ENCODE measurements at regions not wholly inside any gene's neighbourhood (a gene's known extent, or its start where the extent isn't known, plus 50 kb on each side); places are given as distances from the start of the nearest gene placed in this dataset.

- Mint-ChIP-seq H3K36me3 (ENCODE audit: low read depth) (no peaks in the 10 kb centered on the region), H3K27ac (no peak overlapping the region), H3K4me1 (ENCODE audit: low read depth) (no peaks in the 10 kb centered on the region), H3K27me3 (ENCODE audit: low read depth) (peaks cover 10% of the 10 kb centered on the region), H3K9me3 (no peaks in the 10 kb centered on the region), H3K4me3 (no peak overlapping the region)
- DNase-seq (ENCODE audit: low spot score), result no peak
Measured at GRCh38 chr12:76611533-76611932, 52.0 kb upstream of the OSBPL8 start.

- Mint-ChIP-seq H3K9me3 (no peaks in the 10 kb centered on the region), H3K36me3 (ENCODE audit: low read depth) (no peaks in the 10 kb centered on the region), H3K27me3 (ENCODE audit: low read depth) (peaks cover 13% of the 10 kb centered on the region), H3K4me3 (no peak overlapping the region), H3K27ac (no peak overlapping the region), H3K4me1 (ENCODE audit: low read depth) (no peaks in the 10 kb centered on the region)
- DNase-seq (ENCODE audit: low spot score), result no peak
Measured at GRCh38 chr12:76614364-76614763, 54.8 kb upstream of the OSBPL8 start.

GRCh38 chr12:76618031-76618430, 58.5 kb upstream of the OSBPL8 start:
- Mint-ChIP-seq H3K4me1 (ENCODE audit: low read depth) (peaks cover 4% of the 10 kb centered on the region), H3K9me3 (no peaks in the 10 kb centered on the region), H3K36me3 (ENCODE audit: low read depth) (no peaks in the 10 kb centered on the region), H3K27me3 (ENCODE audit: low read depth) (peaks cover 4% of the 10 kb centered on the region), H3K4me3 (no peak overlapping the region), H3K27ac (no peak overlapping the region)
- DNase-seq (ENCODE audit: low spot score), result no peak

DNA sequence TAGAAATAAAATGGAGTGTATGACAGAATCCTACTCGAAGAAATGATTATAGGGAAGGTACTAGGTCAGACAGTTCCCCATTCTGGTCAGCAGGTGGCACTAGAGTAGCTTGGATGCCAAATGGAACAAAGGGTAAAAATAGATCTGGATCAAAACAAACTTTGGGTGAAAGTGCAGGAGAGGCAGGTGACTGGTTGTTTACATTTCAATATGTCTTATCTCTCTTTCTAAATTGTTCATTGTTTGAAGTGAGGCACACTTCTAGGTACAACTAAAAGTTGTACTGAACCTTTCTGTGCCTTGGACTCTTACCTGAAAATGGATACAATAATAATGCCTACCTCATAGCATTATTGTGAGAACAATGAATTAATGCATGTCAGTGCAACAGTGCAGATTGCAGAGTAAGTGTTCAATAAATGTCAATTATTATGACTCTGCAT, 62.0 kb upstream of the OSBPL8 start:
- Mint-ChIP-seq H3K4me1 (ENCODE audit: low read depth) (peaks cover 4% of the 10 kb centered on the region), H3K27ac (no peak overlapping the region), H3K4me3 (no peak overlapping the region), H3K9me3 (no peaks in the 10 kb centered on the region), H3K27me3 (ENCODE audit: low read depth) (peaks cover 3% of the 10 kb centered on the region), H3K36me3 (ENCODE audit: low read depth) (no peaks in the 10 kb centered on the region)
- DNase-seq (ENCODE audit: low spot score), result peak; percentile 45

- DNase-seq (ENCODE audit: low spot score), result no peak
- Mint-ChIP-seq H3K4me3 (no peak overlapping the region), H3K9me3 (no peaks in the 10 kb centered on the region), H3K36me3 (ENCODE audit: low read depth) (no peaks in the 10 kb centered on the region), H3K4me1 (ENCODE audit: low read depth) (peaks cover 4% of the 10 kb centered on the region), H3K27ac (no peak overlapping the region), H3K27me3 (ENCODE audit: low read depth) (peaks cover 3% of the 10 kb centered on the region)
Measured at GRCh38 chr12:76622351-76622750, 62.8 kb upstream of the OSBPL8 start.

- no peak for DNase-seq (ENCODE audit: low spot score)
- H3K4me3 Mint-ChIP-seq, result no peak overlapping the region
- no peak overlapping the region for H3K27ac Mint-ChIP-seq
- no peaks in the 10 kb centered on the region for H3K9me3 Mint-ChIP-seq
- H3K36me3 Mint-ChIP-seq (ENCODE audit: low read depth), result no peaks in the 10 kb centered on the region
- peaks cover 3% of the 10 kb centered on the region for H3K27me3 Mint-ChIP-seq (ENCODE audit: low read depth)
- H3K4me1 Mint-ChIP-seq (ENCODE audit: low read depth), result peaks cover 4% of the 10 kb centered on the region
Measured at GRCh38 chr12:76622915-76623314, 63.3 kb upstream of the OSBPL8 start.

- no peaks in the 10 kb centered on the region for H3K9me3 Mint-ChIP-seq
- no peaks in the 10 kb centered on the region for H3K27me3 Mint-ChIP-seq (ENCODE audit: low read depth)
- H3K4me1 Mint-ChIP-seq (ENCODE audit: low read depth), result peaks cover 4% of the 10 kb centered on the region
- H3K36me3 Mint-ChIP-seq (ENCODE audit: low read depth), result no peaks in the 10 kb centered on the region
- DNase-seq (ENCODE audit: low spot score), result no peak
- no peak overlapping the region for H3K4me3 Mint-ChIP-seq
- no peak overlapping the region for H3K27ac Mint-ChIP-seq
Measured at GRCh38 chr12:76623931-76624330, 64.4 kb upstream of the OSBPL8 start.

GRCh38 chr12:76627346-76628135, 68.0 kb upstream of the OSBPL8 start:
- no peaks in the 10 kb centered on the region for H3K27me3 Mint-ChIP-seq (ENCODE audit: low read depth)
- H3K36me3 Mint-ChIP-seq (ENCODE audit: low read depth), result no peaks in the 10 kb centered on the region
- no peaks in the 10 kb centered on the region for H3K9me3 Mint-ChIP-seq
- H3K4me3 Mint-ChIP-seq, result no peak overlapping the region
- no peak overlapping the region for H3K27ac Mint-ChIP-seq
- DNase-seq (ENCODE audit: low spot score), result no peak
- H3K4me1 Mint-ChIP-seq (ENCODE audit: low read depth), result no peaks in the 10 kb centered on the region

GRCh38 chr12:76628745-76629144, 69.2 kb upstream of the OSBPL8 start:
- H3K4me1 Mint-ChIP-seq (ENCODE audit: low read depth), result peaks cover 3% of the 10 kb centered on the region
- no peaks in the 10 kb centered on the region for H3K27me3 Mint-ChIP-seq (ENCODE audit: low read depth)
- no peak overlapping the region for H3K27ac Mint-ChIP-seq
- H3K9me3 Mint-ChIP-seq, result no peaks in the 10 kb centered on the region
- no peak overlapping the region for H3K4me3 Mint-ChIP-seq
- no peak for DNase-seq (ENCODE audit: low spot score)
- no peaks in the 10 kb centered on the region for H3K36me3 Mint-ChIP-seq (ENCODE audit: low read depth)

DNA sequence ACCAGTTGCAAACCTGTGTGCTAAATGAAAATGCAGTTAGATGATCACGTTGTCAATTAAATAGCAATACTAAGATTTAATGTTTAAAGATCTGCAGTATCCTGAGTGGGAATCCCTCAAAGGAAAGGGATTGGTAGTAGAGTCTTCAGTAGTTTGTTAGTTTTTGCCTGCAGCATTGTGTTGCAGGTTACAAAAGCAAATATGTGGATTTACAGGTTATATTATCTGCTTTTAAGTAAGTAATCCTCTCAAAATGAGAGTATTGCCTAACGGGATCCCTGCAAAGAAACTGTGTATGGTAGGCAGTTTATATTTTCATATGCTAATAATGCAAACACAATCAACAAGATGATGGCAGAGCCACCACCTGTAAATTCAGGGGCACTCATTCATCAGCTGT, 72.2 kb upstream of the OSBPL8 start:
- H3K4me3 Mint-ChIP-seq, result no peak overlapping the region
- H3K4me1 Mint-ChIP-seq (ENCODE audit: low read depth), result peaks cover 10% of the 10 kb centered on the region
- no peak overlapping the region for H3K27ac Mint-ChIP-seq
- H3K36me3 Mint-ChIP-seq (ENCODE audit: low read depth), result no peaks in the 10 kb centered on the region
- DNase-seq (ENCODE audit: low spot score), result no peak
- no peaks in the 10 kb centered on the region for H3K27me3 Mint-ChIP-seq (ENCODE audit: low read depth)
- H3K9me3 Mint-ChIP-seq, result no peaks in the 10 kb centered on the region

GRCh38 chr12:76633415-76633814, 73.8 kb upstream of the OSBPL8 start:
- DNase-seq (ENCODE audit: low spot score), result no peak
- H3K27me3 Mint-ChIP-seq (ENCODE audit: low read depth), result no peaks in the 10 kb centered on the region
- H3K9me3 Mint-ChIP-seq, result no peaks in the 10 kb centered on the region
- H3K27ac Mint-ChIP-seq, result no peak overlapping the region
- no peaks in the 10 kb centered on the region for H3K36me3 Mint-ChIP-seq (ENCODE audit: low read depth)
- peaks cover 10% of the 10 kb centered on the region for H3K4me1 Mint-ChIP-seq (ENCODE audit: low read depth)
- H3K4me3 Mint-ChIP-seq, result no peak overlapping the region

DNA sequence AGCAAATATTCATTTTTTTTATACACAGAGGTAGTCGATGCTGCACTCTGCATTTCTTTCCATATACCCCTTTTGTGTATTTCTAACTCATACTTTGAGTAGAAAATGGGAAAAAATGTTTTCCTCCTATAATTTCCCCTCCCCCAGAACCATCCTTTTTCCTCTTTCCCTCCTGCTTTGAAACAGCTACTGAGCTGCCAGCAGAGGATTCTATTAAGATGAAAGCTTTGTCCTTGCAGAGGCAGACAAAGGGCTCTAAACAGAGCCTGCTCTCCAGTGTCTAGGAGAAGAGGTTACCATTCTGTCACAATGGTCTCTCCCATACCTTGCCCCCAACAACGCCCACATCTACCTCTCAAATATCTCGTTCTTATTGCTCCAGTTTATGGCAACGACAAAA, 74.6 kb upstream of the OSBPL8 start:
- DNase-seq (ENCODE audit: low spot score), result no peak
- no peak overlapping the region for H3K4me3 Mint-ChIP-seq
- H3K27me3 Mint-ChIP-seq (ENCODE audit: low read depth), result no peaks in the 10 kb centered on the region
- H3K36me3 Mint-ChIP-seq (ENCODE audit: low read depth), result no peaks in the 10 kb centered on the region
- H3K27ac Mint-ChIP-seq, result no peak overlapping the region
- peaks cover 10% of the 10 kb centered on the region for H3K4me1 Mint-ChIP-seq (ENCODE audit: low read depth)
- no peaks in the 10 kb centered on the region for H3K9me3 Mint-ChIP-seq

DNA sequence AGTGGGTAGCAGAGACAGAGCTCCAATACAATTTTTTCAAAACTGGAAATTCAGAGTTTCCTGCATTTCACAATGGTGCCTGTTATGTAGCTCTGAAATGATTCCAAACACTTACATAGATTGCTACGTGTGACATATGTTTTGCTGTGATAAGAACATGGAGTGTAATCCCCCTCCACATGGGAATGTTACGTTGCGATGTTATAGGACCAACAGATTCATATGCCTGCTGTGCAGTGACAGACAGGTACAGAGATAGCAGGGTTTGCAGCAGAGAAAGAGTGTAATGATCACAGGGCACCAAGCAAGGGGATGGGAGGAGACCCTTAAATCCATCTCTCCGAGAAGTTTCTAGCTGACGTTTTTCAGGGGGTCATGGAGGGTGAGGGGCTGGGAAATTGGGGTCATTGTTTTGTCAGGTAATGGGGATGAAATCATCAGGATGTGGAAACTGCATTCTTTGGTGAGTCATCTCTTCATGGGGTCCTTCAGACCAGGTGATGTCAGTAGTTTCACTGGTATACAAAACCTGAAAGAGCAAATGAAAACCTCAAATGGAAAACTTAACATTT, 76.6 kb upstream of the OSBPL8 start:
- H3K36me3 Mint-ChIP-seq (ENCODE audit: low read depth), result no peaks in the 10 kb centered on the region
- no peaks in the 10 kb centered on the region for H3K27me3 Mint-ChIP-seq (ENCODE audit: low read depth)
- no peak overlapping the region for H3K27ac Mint-ChIP-seq
- H3K4me1 Mint-ChIP-seq (ENCODE audit: low read depth), result peaks cover 10% of the 10 kb centered on the region
- H3K4me3 Mint-ChIP-seq, result no peak overlapping the region
- no peak for DNase-seq (ENCODE audit: low spot score)
- H3K9me3 Mint-ChIP-seq, result no peaks in the 10 kb centered on the region

GRCh38 chr12:76637807-76638206, 78.2 kb upstream of the OSBPL8 start:
- DNase-seq (ENCODE audit: low spot score), result no peak

DNA sequence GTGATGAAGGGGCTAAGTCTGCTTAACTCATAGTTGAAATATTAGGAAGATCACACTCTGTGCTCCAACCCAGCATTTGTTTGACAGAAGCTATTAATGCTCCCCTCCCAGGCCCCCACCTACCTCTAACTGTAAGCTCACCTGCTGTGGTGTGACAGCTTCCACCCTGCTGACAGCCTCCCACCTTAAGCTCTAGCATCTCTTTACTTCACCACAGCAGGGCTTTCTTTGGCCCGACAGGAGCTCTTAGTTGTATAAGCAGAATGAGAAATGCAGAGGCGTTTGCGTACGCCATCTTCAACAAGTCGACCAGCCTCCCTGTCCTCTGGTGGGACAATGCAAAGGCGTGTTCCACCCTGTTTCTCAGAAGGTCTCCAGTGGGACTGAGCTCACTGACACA, 80.1 kb upstream of the OSBPL8 start:
- no peaks in the 10 kb centered on the region for H3K36me3 Mint-ChIP-seq (ENCODE audit: low read depth)
- no peaks in the 10 kb centered on the region for H3K27me3 Mint-ChIP-seq (ENCODE audit: low read depth)
- peaks cover 7% of the 10 kb centered on the region for H3K4me1 Mint-ChIP-seq (ENCODE audit: low read depth)
- no peaks in the 10 kb centered on the region for H3K9me3 Mint-ChIP-seq
- H3K4me3 Mint-ChIP-seq, result no peak overlapping the region
- no peak overlapping the region for H3K27ac Mint-ChIP-seq
- no peak for DNase-seq (ENCODE audit: low spot score)

More at GRCh38 chr12:76637807-76638206, 78.2 kb upstream of the OSBPL8 start:
- H3K4me1 Mint-ChIP-seq (ENCODE audit: low read depth), result peaks cover 10% of the 10 kb centered on the region
- H3K9me3 Mint-ChIP-seq, result no peaks in the 10 kb centered on the region
- H3K36me3 Mint-ChIP-seq (ENCODE audit: low read depth), result no peaks in the 10 kb centered on the region
- no peaks in the 10 kb centered on the region for H3K27me3 Mint-ChIP-seq (ENCODE audit: low read depth)
- H3K27ac Mint-ChIP-seq, result no peak overlapping the region
- H3K4me3 Mint-ChIP-seq, result no peak overlapping the region
